GM12875 (cell line): ENCODE measurements at regions not wholly inside any gene's neighbourhood (a gene's known extent, or its start where the extent isn't known, plus 50 kb on each side); places are given as distances from the start of the nearest gene placed in this dataset.
A peak's percentile ranks its signal among the peaks of the same experiment; 100 is the strongest.

Experiments used
- H3K4me3 ChIP-seq: one replicate; pipeline ENCODE4 v1.5.1; 2011; ENCODE audit warnings: low read depth, low read length, control low read depth
- CTCF ChIP-seq: IDR thresholded peaks from 2 replicates; pipeline ENCODE4 v1.5.1; 2011; ENCODE audit warnings: low read depth, mild to moderate bottlenecking, control low read depth, inconsistent platforms, low read length, moderate library complexity, borderline replicate concordance; ENCODE audit not compliant: insufficient read depth

GRCh38 chr3:140848666-140849065 lies 93.0 kb upstream of the SLC25A36 start:
- no peak overlapping the region for H3K4me3 ChIP-seq
- peak; percentile 8; the same call in 1 of the 2 replicates for TF ChIP-seq CTCF

- H3K4me3 ChIP-seq = no peak overlapping the region
- no peak for TF ChIP-seq CTCF
Measured at GRCh38 chr3:140850210-140850955, 91.3 kb upstream of the SLC25A36 start.

- H3K4me3 ChIP-seq = no peak overlapping the region
- no peak for TF ChIP-seq CTCF
Measured at GRCh38 chr3:140854961-140855360, 86.7 kb upstream of the SLC25A36 start.

- no peak overlapping the region for H3K4me3 ChIP-seq
- no peak for TF ChIP-seq CTCF
Measured at GRCh38 chr3:140856905-140857304, 84.7 kb upstream of the SLC25A36 start.

- no peak overlapping the region for H3K4me3 ChIP-seq
- no peak for TF ChIP-seq CTCF
Measured at GRCh38 chr3:140857993-140858392, 83.6 kb upstream of the SLC25A36 start.

GRCh38 chr3:140859592-140860336 lies 81.9 kb upstream of the SLC25A36 start:
- no peak overlapping the region for H3K4me3 ChIP-seq
- no peak for TF ChIP-seq CTCF

- TF ChIP-seq CTCF = no peak
- no peak overlapping the region for H3K4me3 ChIP-seq
Measured at GRCh38 chr3:140863580-140864009, 78.0 kb upstream of the SLC25A36 start.
